ENCODE measurements at regions not wholly inside any gene's neighbourhood (a gene's known extent, or its start where the extent isn't known, plus 50 kb on each side); places are given as distances from the start of the nearest gene placed in this dataset.

DNA sequence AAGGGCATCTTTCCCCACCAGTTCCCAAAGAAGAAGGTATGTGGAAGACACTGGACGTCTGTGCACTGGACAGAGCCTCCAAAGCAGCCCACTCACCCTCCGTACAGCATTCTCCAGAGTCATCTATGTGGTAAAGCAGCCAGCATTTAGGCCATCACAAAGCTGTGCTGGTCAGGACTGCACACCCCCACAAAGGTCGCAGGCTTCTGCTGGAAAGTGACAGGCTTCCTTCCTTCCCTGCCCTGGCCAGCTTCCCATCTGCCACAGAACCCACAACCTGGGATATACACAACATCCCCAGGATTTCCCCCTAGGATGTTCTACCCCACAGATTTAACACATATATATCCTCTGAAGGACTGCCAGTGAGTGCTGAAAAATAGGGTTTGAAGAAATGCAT lies 64.6 kb upstream of the GALNT15 start:
- TF ChIP-seq POLR2AphosphoS5 (IDR thresholded peaks at IDR 0.05; ENCODE audit: borderline replicate concordance, low read depth, low read length) (no peak), FOXP2 (optimal IDR thresholded peaks at IDR 0.05; ENCODE audit: control extremely low read depth, extremely low read length, insufficient read depth) (no peak), EZH2 (IDR thresholded peaks at IDR 0.05) (no peak)
- Histone ChIP-seq H3K4me3 (no peak overlapping the region), H3K9me3 (ENCODE audit: low read depth, low read length) (no peaks in the 10 kb centered on the region), H3K27ac (no peak overlapping the region), H3K9ac (ENCODE audit: insufficient read length) (no peak overlapping the region), H3K36me3 (ENCODE audit: insufficient read depth, low read length) (no peaks in the 10 kb centered on the region)
- no peak for DNase-seq (ENCODE audit: low read depth, low spot score)

DNA sequence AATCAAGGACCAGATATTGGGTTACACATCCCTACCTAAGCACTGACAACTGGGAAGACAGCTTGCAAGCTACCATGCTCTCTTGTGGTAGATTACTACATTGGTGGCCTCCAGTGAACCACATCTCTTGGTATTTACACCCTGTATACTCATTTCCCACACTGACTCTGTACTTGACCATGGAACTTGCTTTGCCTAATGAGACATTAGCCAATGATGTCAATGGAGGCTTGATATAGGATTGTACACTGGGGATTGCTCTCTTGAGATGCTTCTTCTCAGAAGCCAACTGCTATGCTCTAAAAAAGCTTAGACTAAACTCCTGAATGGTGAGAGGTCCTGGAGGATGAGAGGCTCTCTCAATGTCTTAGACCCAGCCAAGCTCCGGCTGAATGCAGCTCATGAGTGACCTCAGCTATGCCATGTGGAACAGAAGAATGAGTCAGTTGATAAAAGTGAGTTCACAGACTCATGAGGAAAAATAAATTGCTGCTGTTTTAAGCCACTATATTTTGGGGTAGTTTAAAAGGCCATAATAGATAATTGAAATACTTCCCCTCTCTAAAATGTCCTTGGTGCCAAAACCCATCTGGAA lies 61.5 kb upstream of the GALNT15 start:
- TF ChIP-seq FOXP2 (optimal IDR thresholded peaks at IDR 0.05; ENCODE audit: control extremely low read depth, extremely low read length, insufficient read depth) = no peak
- no peak for TF ChIP-seq POLR2AphosphoS5 (IDR thresholded peaks at IDR 0.05; ENCODE audit: borderline replicate concordance, low read depth, low read length)
- no peak for TF ChIP-seq EZH2 (IDR thresholded peaks at IDR 0.05)
- Histone ChIP-seq H3K27ac (no peak overlapping the region), H3K4me3 (no peak overlapping the region), H3K9ac (ENCODE audit: insufficient read length) (no peak overlapping the region), H3K9me3 (ENCODE audit: low read depth, low read length) (no peaks in the 10 kb centered on the region), H3K36me3 (ENCODE audit: insufficient read depth, low read length) (no peaks in the 10 kb centered on the region)
- DNase-seq (ENCODE audit: low read depth, low spot score) = no peak

DNA sequence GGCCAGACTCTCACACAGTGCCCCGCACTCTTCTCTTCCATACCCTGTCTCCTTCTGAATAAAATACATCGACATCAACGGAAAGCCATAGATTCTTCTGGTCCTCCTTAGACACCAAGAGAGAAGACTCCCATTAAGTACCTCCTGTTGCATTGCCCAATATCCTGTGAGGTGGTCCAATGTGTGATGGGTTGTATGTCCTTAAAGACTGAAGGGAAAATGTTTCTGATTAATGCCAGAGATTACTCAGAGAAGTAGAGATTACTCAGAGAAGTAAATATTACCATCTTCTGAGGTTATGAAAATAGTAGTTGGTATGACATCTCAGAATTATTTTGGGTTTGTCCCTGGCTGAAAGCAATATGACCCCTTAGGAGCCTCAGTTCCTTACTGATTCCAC lies 60.8 kb upstream of the GALNT15 start:
- H3K27ac ChIP-seq = no peak overlapping the region
- H3K9me3 ChIP-seq (ENCODE audit: low read depth, low read length) = no peaks in the 10 kb centered on the region
- DNase-seq (ENCODE audit: low read depth, low spot score) = no peak

DNA sequence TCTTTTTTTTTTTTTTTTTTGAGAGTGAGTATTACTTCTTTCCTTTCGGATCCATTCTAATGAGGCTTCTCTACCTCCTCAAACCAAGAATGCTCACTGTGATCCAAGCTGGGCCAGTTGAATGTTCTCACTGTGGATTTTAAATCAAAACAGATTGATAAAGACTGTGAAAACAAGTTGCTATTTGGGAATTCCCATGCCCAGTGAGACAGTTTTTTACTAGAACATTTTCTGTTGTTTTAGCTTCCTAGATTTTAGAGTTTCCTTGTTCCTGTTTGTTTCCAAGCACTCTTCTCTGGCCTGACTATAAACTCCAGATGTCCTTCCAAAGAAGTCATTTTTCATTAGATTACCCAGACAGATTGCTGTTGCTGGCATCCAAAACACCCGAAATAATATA lies 60.1 kb upstream of the GALNT15 start:
- Histone ChIP-seq H3K9ac (ENCODE audit: insufficient read length) (no peak overlapping the region), H3K27ac (no peak overlapping the region), H3K4me3 (no peak overlapping the region), H3K36me3 (ENCODE audit: insufficient read depth, low read length) (no peaks in the 10 kb centered on the region), H3K9me3 (ENCODE audit: low read depth, low read length) (no peaks in the 10 kb centered on the region)
- no peak for TF ChIP-seq EZH2 (IDR thresholded peaks at IDR 0.05)
- TF ChIP-seq POLR2AphosphoS5 (IDR thresholded peaks at IDR 0.05; ENCODE audit: borderline replicate concordance, low read depth, low read length) = no peak
- no peak for TF ChIP-seq FOXP2 (optimal IDR thresholded peaks at IDR 0.05; ENCODE audit: control extremely low read depth, extremely low read length, insufficient read depth)
- DNase-seq (ENCODE audit: low read depth, low spot score) = no peak

More for the DNA sequence above, 60.8 kb upstream of the GALNT15 start:
- no peak for TF ChIP-seq POLR2AphosphoS5 (IDR thresholded peaks at IDR 0.05; ENCODE audit: borderline replicate concordance, low read depth, low read length)
- TF ChIP-seq EZH2 (IDR thresholded peaks at IDR 0.05) = no peak
- no peak for TF ChIP-seq FOXP2 (optimal IDR thresholded peaks at IDR 0.05; ENCODE audit: control extremely low read depth, extremely low read length, insufficient read depth)
- no peak overlapping the region for H3K4me3 ChIP-seq
- H3K9ac ChIP-seq (ENCODE audit: insufficient read length) = no peak overlapping the region
- H3K36me3 ChIP-seq (ENCODE audit: insufficient read depth, low read length) = no peaks in the 10 kb centered on the region

DNA sequence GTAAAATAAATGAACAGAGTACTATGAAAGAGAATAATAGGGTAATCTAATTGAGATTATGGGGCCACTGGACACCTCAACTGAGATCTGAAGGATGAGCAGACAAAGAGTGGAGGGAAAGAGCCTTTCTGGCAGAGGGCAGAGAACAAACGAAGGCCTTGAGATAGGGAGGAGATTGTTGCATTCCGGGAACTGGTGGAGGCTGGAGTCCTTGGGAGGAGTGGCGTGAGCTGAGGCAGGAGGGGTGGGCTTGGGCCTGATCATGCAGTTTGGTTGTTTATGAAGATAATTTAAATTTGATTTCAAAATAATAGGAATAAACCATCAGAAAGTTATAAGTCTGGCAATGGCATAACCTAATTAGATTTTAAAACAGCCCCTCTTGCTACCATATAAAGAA lies 59.5 kb upstream of the GALNT15 start:
- Histone ChIP-seq H3K9me3 (ENCODE audit: low read depth, low read length) (no peaks in the 10 kb centered on the region), H3K36me3 (ENCODE audit: insufficient read depth, low read length) (no peaks in the 10 kb centered on the region), H3K4me3 (no peak overlapping the region), H3K9ac (ENCODE audit: insufficient read length) (no peak overlapping the region), H3K27ac (no peak overlapping the region)
- TF ChIP-seq EZH2 (IDR thresholded peaks at IDR 0.05) (no peak), POLR2AphosphoS5 (IDR thresholded peaks at IDR 0.05; ENCODE audit: borderline replicate concordance, low read depth, low read length) (no peak)
- DNase-seq (ENCODE audit: low read depth, low spot score) = no peak

DNA sequence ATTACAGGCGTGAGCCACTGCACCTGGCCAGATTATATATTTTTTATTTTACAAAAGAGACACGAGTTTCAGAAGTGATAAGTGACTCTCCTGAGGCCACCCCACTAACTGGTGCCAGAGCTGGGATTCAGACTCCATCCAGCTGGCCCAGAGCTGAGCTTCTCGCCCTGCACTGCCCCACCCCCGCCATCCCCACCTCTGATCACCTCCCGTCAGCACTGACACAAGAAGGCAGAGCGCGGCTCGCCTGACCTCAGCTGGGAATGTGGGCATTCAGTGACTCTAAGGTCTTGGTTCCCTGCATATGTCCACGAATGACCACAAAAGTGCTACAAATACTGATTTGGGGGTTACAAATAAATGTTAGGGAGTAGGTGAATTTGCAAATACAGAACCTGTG lies 56.1 kb upstream of the GALNT15 start:
- H3K9me3 ChIP-seq (ENCODE audit: low read depth, low read length) = no peaks in the 10 kb centered on the region
- TF ChIP-seq FOXP2 (optimal IDR thresholded peaks at IDR 0.05; ENCODE audit: control extremely low read depth, extremely low read length, insufficient read depth) (no peak), POLR2AphosphoS5 (IDR thresholded peaks at IDR 0.05; ENCODE audit: borderline replicate concordance, low read depth, low read length) (no peak), EZH2 (IDR thresholded peaks at IDR 0.05) (no peak)
- H3K4me3 ChIP-seq = no peak overlapping the region
- H3K27ac ChIP-seq = no peak overlapping the region
- no peaks in the 10 kb centered on the region for H3K36me3 ChIP-seq (ENCODE audit: insufficient read depth, low read length)
- DNase-seq (ENCODE audit: low read depth, low spot score) = no peak
- no peak overlapping the region for H3K9ac ChIP-seq (ENCODE audit: insufficient read length)

DNA sequence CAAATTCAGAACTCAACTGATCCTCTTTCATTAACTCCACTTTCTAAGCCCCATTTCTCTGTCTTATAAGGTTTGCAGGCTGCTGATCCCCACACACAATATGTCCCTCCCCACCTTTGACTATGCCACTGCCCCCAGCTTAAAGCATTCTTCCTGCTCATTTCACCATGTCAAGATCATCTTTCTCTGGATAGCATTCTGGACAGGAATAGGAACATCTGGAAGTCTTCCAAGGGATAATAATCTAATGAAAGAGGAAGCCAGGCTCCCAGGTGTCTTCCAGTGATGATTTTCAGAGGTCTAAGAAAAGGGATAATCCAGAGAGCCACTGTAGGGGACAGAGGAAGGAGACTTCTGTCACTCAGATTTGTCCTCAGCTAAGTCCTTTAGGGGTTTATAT lies 54.6 kb upstream of the GALNT15 start:
- Histone ChIP-seq H3K27ac (no peak overlapping the region), H3K9ac (ENCODE audit: insufficient read length) (no peak overlapping the region), H3K9me3 (ENCODE audit: low read depth, low read length) (no peaks in the 10 kb centered on the region), H3K4me3 (no peak overlapping the region), H3K36me3 (ENCODE audit: insufficient read depth, low read length) (no peaks in the 10 kb centered on the region)
- DNase-seq (ENCODE audit: low read depth, low spot score) = no peak
- TF ChIP-seq FOXP2 (optimal IDR thresholded peaks at IDR 0.05; ENCODE audit: control extremely low read depth, extremely low read length, insufficient read depth) = no peak
- no peak for TF ChIP-seq EZH2 (IDR thresholded peaks at IDR 0.05)
- TF ChIP-seq POLR2AphosphoS5 (IDR thresholded peaks at IDR 0.05; ENCODE audit: borderline replicate concordance, low read depth, low read length) = no peak

DNA sequence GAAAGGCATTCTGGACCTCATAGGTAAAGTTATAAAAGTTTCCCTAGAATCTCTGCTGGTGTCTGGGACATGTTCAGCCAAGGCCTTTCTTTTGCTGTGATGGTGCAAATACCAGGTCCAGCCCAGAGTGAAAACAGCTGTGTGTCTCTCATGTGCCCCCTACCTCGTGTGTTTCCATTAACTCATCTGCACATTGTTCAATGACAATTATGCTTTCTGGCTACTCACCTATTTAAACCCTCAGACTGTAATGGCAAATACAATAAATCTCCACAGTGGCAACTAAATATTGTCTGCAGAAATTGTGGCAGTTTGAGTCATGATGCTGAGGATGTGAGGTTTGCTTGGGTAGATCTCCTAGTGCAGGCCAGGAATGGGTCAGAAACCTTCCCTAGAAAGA lies 53.1 kb upstream of the GALNT15 start:
- Histone ChIP-seq H3K9me3 (ENCODE audit: low read depth, low read length) (no peaks in the 10 kb centered on the region), H3K36me3 (ENCODE audit: insufficient read depth, low read length) (no peaks in the 10 kb centered on the region), H3K9ac (ENCODE audit: insufficient read length) (no peak overlapping the region), H3K27ac (no peak overlapping the region), H3K4me3 (no peak overlapping the region)
- DNase-seq (ENCODE audit: low read depth, low spot score) = no peak
- TF ChIP-seq FOXP2 (optimal IDR thresholded peaks at IDR 0.05; ENCODE audit: control extremely low read depth, extremely low read length, insufficient read depth) (no peak), EZH2 (IDR thresholded peaks at IDR 0.05) (no peak), POLR2AphosphoS5 (IDR thresholded peaks at IDR 0.05; ENCODE audit: borderline replicate concordance, low read depth, low read length) (no peak)

DNA sequence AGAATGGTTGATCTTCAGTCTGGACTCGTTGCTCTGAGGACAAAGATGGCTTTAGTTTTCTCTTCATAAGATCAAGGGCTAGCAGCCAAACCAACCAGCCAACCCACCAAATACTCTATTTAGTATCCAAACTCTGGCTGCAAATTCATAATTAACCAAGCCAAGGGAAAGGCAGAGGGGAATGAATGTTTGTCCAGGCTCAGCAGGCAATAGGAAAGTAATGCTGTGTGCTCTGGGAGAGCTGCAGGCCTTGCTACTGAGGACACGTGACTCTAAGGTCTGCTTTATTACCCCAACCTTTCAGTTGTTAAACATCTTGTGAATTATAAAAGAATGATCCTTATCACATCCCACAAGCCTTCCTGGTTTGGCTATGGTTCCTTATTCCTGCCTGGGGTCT lies 52.3 kb upstream of the GALNT15 start:
- no peak overlapping the region for H3K27ac ChIP-seq
- no peaks in the 10 kb centered on the region for H3K9me3 ChIP-seq (ENCODE audit: low read depth, low read length)
- TF ChIP-seq EZH2 (IDR thresholded peaks at IDR 0.05) (no peak), FOXP2 (optimal IDR thresholded peaks at IDR 0.05; ENCODE audit: control extremely low read depth, extremely low read length, insufficient read depth) (no peak), POLR2AphosphoS5 (IDR thresholded peaks at IDR 0.05; ENCODE audit: borderline replicate concordance, low read depth, low read length) (no peak)
- no peak overlapping the region for H3K4me3 ChIP-seq
- no peak overlapping the region for H3K9ac ChIP-seq (ENCODE audit: insufficient read length)
- no peaks in the 10 kb centered on the region for H3K36me3 ChIP-seq (ENCODE audit: insufficient read depth, low read length)
- no peak for DNase-seq (ENCODE audit: low read depth, low spot score)

Data from SK-N-MC (cell line).